ENCODE measurements at regions not wholly inside any gene's neighbourhood (a gene's known extent, or its start where the extent isn't known, plus 50 kb on each side); places are given as distances from the start of the nearest gene placed in this dataset.

- TF ChIP-seq SETDB1 (IDR thresholded peaks at IDR 0.05; ENCODE audit: low read length) (no peak), ID3 (CRISPR knock-in tag; IDR thresholded peaks at IDR 0.05) (no peak), ID3 (tag; IDR thresholded peaks at IDR 0.05) (no peak), RB1 (IDR thresholded peaks at IDR 0.05; ENCODE audit: low read depth) (no peak), REST (IDR thresholded peaks at IDR 0.05; ENCODE audit: borderline replicate concordance) (no peak), REST (CRISPR knock-in tag; IDR thresholded peaks at IDR 0.05; ENCODE audit: low read depth) (no peak), ZNF175 (CRISPR knock-in tag; IDR thresholded peaks at IDR 0.05; ENCODE audit: low read depth) (no peak), RFX7 (CRISPR knock-in tag; IDR thresholded peaks at IDR 0.05) (no peak), MEIS2 (IDR thresholded peaks at IDR 0.05; ENCODE audit: partially characterized antibody) (no peak)
Observed at GRCh38 chr15:94119298-94119811, 112.0 kb upstream of the MCTP2 start.

All from K562 (cell line).